Fibroblast of the aortic adventitia (primary cell): ENCODE measurements at regions not wholly inside any gene's neighbourhood (a gene's known extent, or its start where the extent isn't known, plus 50 kb on each side); places are given as distances from the start of the nearest gene placed in this dataset.

Experiments used
- DNase-seq: peaks from one replicate; pipeline ENCODE4 v3.0.0-alpha.2; 2010; ENCODE audit warnings: low read depth
- H3K4me3 ChIP-seq: 2 replicates; pipeline ENCODE4 v1.5.1; 2011; ENCODE audit warnings: low read depth, mild to moderate bottlenecking, control low read depth, low read length, moderate library complexity
- TF ChIP-seq, protein P1 (sequence below): IDR thresholded peaks from 2 replicates; pipeline ENCODE4 v1.5.1; 2011; ENCODE audit warnings: mild to moderate bottlenecking, low read length, control low read depth, inconsistent platforms; ENCODE audit not compliant: insufficient read depth

DNA sequence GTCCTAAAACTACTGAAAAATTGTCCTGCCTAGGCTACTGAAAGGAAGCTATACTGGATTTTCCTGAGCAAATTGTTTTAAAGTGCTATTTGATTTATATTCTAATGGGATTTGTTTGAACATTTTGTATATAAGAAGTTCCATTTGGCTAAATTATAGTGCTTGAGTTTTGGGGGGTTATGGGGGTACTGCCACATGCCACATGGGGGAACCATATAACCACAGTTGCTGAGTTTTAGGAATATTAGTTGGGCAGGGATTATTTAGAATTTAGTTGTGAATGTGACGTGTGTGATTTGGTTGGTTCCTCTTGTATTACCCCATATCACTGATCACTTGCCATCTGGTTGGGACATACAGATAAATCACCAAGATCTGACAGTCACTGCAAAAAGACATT lies 224.5 kb upstream of the TAPT1 start:
- DNase-seq, result peak; percentile 41
- H3K4me3 ChIP-seq, result no peak overlapping the region
- TF ChIP-seq, protein P1, sequence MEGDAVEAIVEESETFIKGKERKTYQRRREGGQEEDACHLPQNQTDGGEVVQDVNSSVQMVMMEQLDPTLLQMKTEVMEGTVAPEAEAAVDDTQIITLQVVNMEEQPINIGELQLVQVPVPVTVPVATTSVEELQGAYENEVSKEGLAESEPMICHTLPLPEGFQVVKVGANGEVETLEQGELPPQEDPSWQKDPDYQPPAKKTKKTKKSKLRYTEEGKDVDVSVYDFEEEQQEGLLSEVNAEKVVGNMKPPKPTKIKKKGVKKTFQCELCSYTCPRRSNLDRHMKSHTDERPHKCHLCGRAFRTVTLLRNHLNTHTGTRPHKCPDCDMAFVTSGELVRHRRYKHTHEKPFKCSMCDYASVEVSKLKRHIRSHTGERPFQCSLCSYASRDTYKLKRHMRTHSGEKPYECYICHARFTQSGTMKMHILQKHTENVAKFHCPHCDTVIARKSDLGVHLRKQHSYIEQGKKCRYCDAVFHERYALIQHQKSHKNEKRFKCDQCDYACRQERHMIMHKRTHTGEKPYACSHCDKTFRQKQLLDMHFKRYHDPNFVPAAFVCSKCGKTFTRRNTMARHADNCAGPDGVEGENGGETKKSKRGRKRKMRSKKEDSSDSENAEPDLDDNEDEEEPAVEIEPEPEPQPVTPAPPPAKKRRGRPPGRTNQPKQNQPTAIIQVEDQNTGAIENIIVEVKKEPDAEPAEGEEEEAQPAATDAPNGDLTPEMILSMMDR, result peak; percentile 51

DNA sequence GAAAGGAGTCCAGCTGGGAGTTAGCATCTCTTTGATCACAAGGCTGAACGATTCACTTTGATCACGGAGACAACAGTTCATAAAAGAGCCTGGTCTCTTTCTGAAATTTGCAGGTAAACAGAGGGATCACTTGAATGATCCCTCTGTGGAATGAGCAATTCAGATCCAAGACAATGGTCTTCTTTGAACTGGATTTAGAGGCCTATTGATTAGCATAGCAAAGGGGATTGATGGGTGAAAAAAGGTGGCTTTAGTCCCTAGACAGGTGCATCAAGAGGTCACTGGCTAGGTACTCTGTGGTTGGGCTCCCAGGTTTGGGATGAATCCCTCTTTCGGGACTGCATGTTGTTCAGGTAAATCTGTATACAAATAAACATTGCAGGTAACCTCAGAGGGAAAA lies 223.8 kb upstream of the TAPT1 start:
- no peak for DNase-seq
- TF ChIP-seq, protein P1, result no peak
- H3K4me3 ChIP-seq, result no peak overlapping the region

DNA sequence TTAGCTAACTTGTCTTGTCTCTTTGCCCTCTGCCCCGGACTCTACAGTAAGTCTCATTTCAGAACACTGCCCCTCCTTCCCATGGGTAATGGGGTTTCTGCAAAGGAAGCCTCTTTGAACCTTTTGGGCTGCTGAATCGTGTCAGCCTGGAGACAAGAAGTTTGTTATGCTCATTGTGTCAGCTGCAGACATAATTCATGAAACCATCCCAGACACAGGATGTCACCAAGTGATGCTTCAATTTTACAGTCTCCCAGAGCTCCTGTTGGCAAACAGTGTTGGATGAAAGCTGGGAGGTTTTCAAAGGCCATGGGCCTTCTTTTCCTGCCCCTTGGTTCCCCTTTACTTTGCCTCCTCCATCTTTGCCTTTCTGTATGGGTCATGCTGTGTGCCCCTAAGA lies 223.1 kb upstream of the TAPT1 start:
- DNase-seq, result no peak
- TF ChIP-seq, protein P1, result no peak
- H3K4me3 ChIP-seq, result no peak overlapping the region

DNA sequence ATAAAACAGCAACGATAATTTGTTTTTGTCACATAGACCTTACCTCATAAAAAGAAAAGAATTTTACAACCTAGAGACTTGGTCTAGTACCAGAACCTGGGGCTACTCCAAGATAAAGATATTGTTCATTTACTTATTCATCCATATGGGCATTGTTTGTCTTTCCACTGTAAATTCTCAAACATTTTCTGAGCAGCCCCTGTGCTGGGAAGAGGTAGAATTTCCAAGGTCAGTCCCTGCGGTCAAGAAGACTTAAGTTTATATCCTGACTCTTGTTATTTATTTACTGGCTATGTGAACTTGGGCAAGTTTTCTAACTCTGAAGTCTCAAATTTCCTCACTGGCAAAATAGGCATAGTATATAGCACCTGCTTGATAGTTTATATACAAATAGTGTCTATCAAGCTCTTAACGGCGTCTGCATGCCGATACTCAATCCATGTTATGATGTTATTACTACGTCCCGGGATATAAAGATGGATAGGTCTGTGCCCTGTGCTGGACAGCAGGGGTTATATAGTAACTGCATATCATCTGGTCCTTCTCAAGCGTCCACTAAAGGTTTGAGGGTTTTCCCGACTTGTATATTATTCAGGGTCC lies 222.1 kb upstream of the TAPT1 start:
- TF ChIP-seq, protein P1, result no peak
- H3K4me3 ChIP-seq, result no peak overlapping the region
- DNase-seq, result no peak

DNA sequence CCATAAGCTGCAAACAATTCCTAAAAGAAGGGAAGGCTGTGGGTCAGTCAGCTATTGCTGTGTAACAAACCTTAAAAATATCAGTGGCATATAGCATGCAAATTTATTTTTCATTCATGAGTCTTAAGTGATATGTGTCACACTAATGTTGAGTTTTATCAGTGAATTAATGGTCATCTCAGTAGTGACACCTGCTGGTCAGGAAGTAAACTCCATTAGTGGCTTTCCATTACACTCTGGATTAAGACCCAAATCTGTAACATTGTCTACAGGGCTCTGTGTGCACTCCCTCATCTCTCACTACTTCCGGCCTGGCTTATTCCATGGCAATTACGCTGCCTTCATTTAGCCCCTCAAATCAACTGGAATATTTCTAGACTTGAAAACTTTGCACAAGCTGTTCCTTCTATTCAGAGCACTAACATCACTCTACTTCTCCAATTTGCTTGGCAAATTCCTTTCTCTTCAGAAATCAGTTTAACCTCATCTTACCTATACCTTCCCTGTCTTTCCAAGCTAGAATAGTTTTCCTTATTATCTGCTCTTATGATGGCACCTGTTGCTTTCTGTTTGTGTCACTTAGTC lies 217.3 kb upstream of the TAPT1 start:
- DNase-seq, result peak; percentile 64
- TF ChIP-seq, protein P1, result peak; percentile 70
- H3K4me3 ChIP-seq, result no peak overlapping the region

DNA sequence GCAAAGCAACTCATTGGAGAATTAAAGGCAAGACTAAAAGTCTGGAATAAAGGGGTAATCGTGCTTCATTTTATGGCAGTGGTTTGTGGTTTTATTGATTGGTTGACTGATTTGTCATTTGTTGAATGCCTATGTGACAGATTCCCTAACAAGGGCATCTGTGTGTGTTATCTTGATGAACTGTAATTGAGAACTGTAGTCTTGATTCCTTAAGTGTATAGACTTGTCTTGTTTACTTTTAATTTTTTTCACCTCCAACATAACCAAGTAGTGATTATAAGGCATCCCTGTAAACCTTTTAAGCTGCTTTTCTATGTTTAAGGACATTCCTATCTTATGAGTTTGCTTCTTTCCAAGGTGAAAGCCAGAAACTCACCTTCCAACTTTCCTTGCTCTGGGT lies 216.0 kb upstream of the TAPT1 start:
- no peak for DNase-seq
- no peak overlapping the region for H3K4me3 ChIP-seq
- TF ChIP-seq, protein P1, result no peak

DNA sequence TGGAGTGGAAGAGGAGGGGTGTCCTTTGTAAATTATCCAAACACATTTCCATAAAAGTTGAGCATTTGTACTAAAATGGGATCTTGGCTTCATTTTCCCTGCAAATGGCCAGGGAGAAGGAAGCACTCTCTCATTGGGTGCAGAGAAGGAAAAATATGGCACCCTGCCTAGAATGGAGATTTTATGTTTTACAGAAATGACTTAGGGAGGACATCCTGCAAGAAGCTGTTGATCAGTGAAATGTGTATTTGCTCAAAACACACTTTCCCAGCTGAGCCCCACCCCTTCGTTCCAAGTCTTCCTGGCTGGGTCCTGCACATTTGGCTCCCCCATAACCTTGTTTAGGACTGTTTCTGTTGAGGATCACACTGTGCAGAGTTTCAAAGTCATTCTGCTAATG lies 213.5 kb upstream of the TAPT1 start:
- DNase-seq, result no peak
- TF ChIP-seq, protein P1, result no peak
- H3K4me3 ChIP-seq, result no peak overlapping the region
